Stimulated activated CD4-positive, alpha-beta T cell treated with anti-CD3 and anti-CD28 coated beads, Interleukin-2, amount 100 ng/mL, for 48 hours (primary cell): ENCODE measurements at regions not wholly inside any gene's neighbourhood (a gene's known extent, or its start where the extent isn't known, plus 50 kb on each side); places are given as distances from the start of the nearest gene placed in this dataset.

Source experiments
- DNase-seq, 2 donors: peaks; one replicate each; pipeline ENCODE4 v3.0.0-alpha.2; 2020

GRCh38 chr3:182738583-182739411 lies 54.5 kb upstream of the ATP11B start:
- no peak for DNase-seq

- DNase-seq = no peak
Observed at GRCh38 chr3:182739619-182740018, 53.7 kb upstream of the ATP11B start.

GRCh38 chr3:182740710-182741109 lies 52.6 kb upstream of the ATP11B start:
- no peak for DNase-seq

GRCh38 chr3:182741214-182741613 lies 52.1 kb upstream of the ATP11B start:
- no peak for DNase-seq
